ENCODE measurements at regions not wholly inside any gene's neighbourhood (a gene's known extent, or its start where the extent isn't known, plus 50 kb on each side); places are given as distances from the start of the nearest gene placed in this dataset.

GRCh38 chr18:29780816-29781215 lies 1261.7 kb downstream of the DSC3 start:
- Histone ChIP-seq H3K23me2 (ENCODE audit: low read depth, low read length) (no peaks in the 10 kb centered on the region), H3K36me3 (ENCODE audit: control insufficient read depth in 2 of 4, insufficient read depth in 4 of 4, low read length in 3 of 4) (no peaks in the 10 kb centered on the region), H3K14ac (ENCODE audit: insufficient read length) (no peak overlapping the region), H3K4me2 (ENCODE audit: insufficient read depth in 1 of 2, low read depth in 2 of 2, low read length in 2 of 2) (no peak overlapping the region), H2AK5ac (ENCODE audit: low read depth, low read length) (no peak overlapping the region), H2BK15ac (ENCODE audit: low read length) (no peak overlapping the region), H3K4ac (replicated peaks; ENCODE audit: insufficient read length, low read depth, low read length) (no peak overlapping the region), H3K27me3 (replicated peaks in 1 of 4; ENCODE audit: control insufficient read depth in 3 of 4, extremely low read depth in 1 of 4, insufficient read depth in 3 of 4, low read length in 3 of 4) (no peaks in the 10 kb centered on the region), H3K23ac (ENCODE audit: insufficient read length) (no peak overlapping the region), H4K20me1 (replicated peaks in 1 of 2; ENCODE audit: control insufficient read depth in 1 of 2, insufficient read depth in 2 of 2, low read length in 2 of 2) (no peaks in the 10 kb centered on the region), H2BK20ac (ENCODE audit: low read length) (no peak overlapping the region), H4K8ac (ENCODE audit: extremely low read depth, insufficient read depth, low read length) (no peak overlapping the region), H3K79me2 (ENCODE audit: control insufficient read depth in 1 of 2, insufficient read depth in 2 of 2, low read length in 2 of 2) (no peaks in the 10 kb centered on the region), H2AFZ (ENCODE audit: low read length) (0 out of 2 replicates have a peak overlapping the region, but pooled peaks have one; percentile 6), H4K91ac (replicated peaks; ENCODE audit: insufficient read length, low read length) (no peak overlapping the region), H3K9me3 (ENCODE audit: insufficient read depth in 2 of 2, low read depth in 1 of 2, low read length in 1 of 2) (no peaks in the 10 kb centered on the region), H3K4me1 (replicated peaks in 1 of 4; ENCODE audit: control insufficient read depth in 3 of 4, insufficient read depth in 4 of 4, low read length in 3 of 4) (peaks cover 0 to 4% (median 0%) of the 10 kb centered on the region in 4 experiments; a peak in 1 of 7 replicates), H3K4me3 (ENCODE audit: extremely low read depth in 1 of 4, insufficient read depth in 2 of 4, low read depth in 3 of 4, low read length in 4 of 4) (no peak overlapping the region), H3K9ac (replicated peaks in 1 of 4; ENCODE audit: extremely low read depth in 1 of 4, low read depth in 3 of 4, low read length in 3 of 4) (no peak overlapping the region), H2BK5ac (ENCODE audit: low read depth, low read length) (no peak overlapping the region), H3K79me1 (ENCODE audit: low read depth, low read length) (no peaks in the 10 kb centered on the region), H2BK12ac (ENCODE audit: low read depth, low read length) (no peak overlapping the region), H3K56ac (replicated peaks; ENCODE audit: insufficient read length, low read depth, low read length) (no peak overlapping the region), H3K27ac (ENCODE audit: low read depth, low read length) (no peak overlapping the region), H2BK120ac (replicated peaks; ENCODE audit: low read depth, low read length) (no peak overlapping the region), H3K18ac (ENCODE audit: extremely low read depth, low read length) (no peak overlapping the region), H4K5ac (ENCODE audit: insufficient read length, low read depth, low read length) (no peak overlapping the region)
- ChIA-PET POLR2A (ENCODE audit: partially characterized antibody) (interaction anchor here (0.7 kb wide), 1 partner anchor 14 kb away, joined by 3 read pairs; no protein-coding TSS in a partner anchor), CTCF (ENCODE audit: partially characterized antibody) (interaction anchor here (0.5 kb wide), 1 partner anchor 117 kb away, joined by 3 read pairs; no protein-coding TSS in a partner anchor)
- peak; percentile 49; the same call in 1 of the 2 replicates for TF ChIP-seq TEAD4 (IDR thresholded peaks at IDR 0.05; ENCODE audit: low read depth, low read length)
- no peak for TF ChIP-seq KDM1A (IDR thresholded peaks at IDR 0.05; ENCODE audit: borderline replicate concordance, low read length)
- no peak for TF ChIP-seq FOSL1 (IDR thresholded peaks at IDR 0.05; ENCODE audit: insufficient read depth, low read depth, low read length)
- no peak for TF ChIP-seq TCF12 (IDR thresholded peaks at IDR 0.05; ENCODE audit: low read depth, low read length)
- no peak for TF ChIP-seq EGR1 (IDR thresholded peaks at IDR 0.05; ENCODE audit: borderline replicate concordance, low read depth, low read length)
- no peak for TF ChIP-seq MAFK (IDR thresholded peaks at IDR 0.05; ENCODE audit: low read depth, low read length)
- FAIRE-seq (peak; percentile 82), DNase-seq (ENCODE audit: low read depth in 1 of 2, low spot score in 2 of 2) (no peak)
- WGBS, 2 experiments (ENCODE audit: extremely low coverage in 1 of 2, insufficient coverage in 1 of 2, insufficient read length in 1 of 2, insufficient replicate concordance in 2 of 2, low coverage in 1 of 2, low lambda C conversion rate in 2 of 2, missing lambda C conversion rate in 1 of 2) = 67% methylated on average over 1 of the region's 1 CpG; no CpG with 5 or more reads in 1 of the 2 experiments
